Hepatocyte (in vitro differentiated cells): ENCODE measurements at regions not wholly inside any gene's neighbourhood (a gene's known extent, or its start where the extent isn't known, plus 50 kb on each side); places are given as distances from the start of the nearest gene placed in this dataset.

Experiments used
- CTCF ChIP-seq: fragments of 200-600 bp; sonication (generic); IDR thresholded peaks from 2 replicates; pipeline ENCODE4 v1.5.1; 2016; ENCODE audit warnings: antibody characterized with exemption, mild to moderate bottlenecking; ENCODE audit not compliant: poor library complexity
- EZH2 ChIP-seq: fragments of 200-600 bp; sonication (generic); IDR thresholded peaks from 2 replicates; pipeline ENCODE4 v1.6.1; 2016; ENCODE audit warnings: antibody characterized with exemption, mild to moderate bottlenecking, borderline replicate concordance

GRCh38 chr16:86432691-86433090, 77.6 kb upstream of the FOXF1 start:
- TF ChIP-seq EZH2 (no peak), CTCF (no peak)
